Natural killer cell (primary cell): ENCODE measurements at regions not wholly inside any gene's neighbourhood (a gene's known extent, or its start where the extent isn't known, plus 50 kb on each side); places are given as distances from the start of the nearest gene placed in this dataset.

ENCODE experiments used
- ATAC-seq, 3 donors: fragments of 150-1000 bp in 2 of 3; fragments of 200-7000 bp in 1 of 3; cut with Tn5 transposase; 1 replicate in 1 of 3; 2 replicates in 2 of 3; pipeline ENCODE4 v1.10.0; 2021; ENCODE audit warnings: mild to moderate bottlenecking in 2 of 3, moderate library complexity in 2 of 3
- DNase-seq, 2 donors: peaks; one replicate each; pipeline versions ENCODE4 v3.0.0 to v3.0.0-alpha.2; 2013 to 2021; ENCODE audit warnings: mixed read lengths in 1 of 2
- H3K27ac ChIP-seq: one replicate; pipeline ENCODE4 v1.5.1; 2013; ENCODE audit warnings: mild to moderate bottlenecking, low read length
- H3K27me3 ChIP-seq: one replicate; pipeline ENCODE4 v1.6.1; 2013; ENCODE audit warnings: low read length; ENCODE audit not compliant: control insufficient read depth, insufficient read depth
- H3K36me3 ChIP-seq: one replicate; pipeline ENCODE4 v1.6.1; 2013; ENCODE audit warnings: low read length; ENCODE audit not compliant: control insufficient read depth, insufficient read depth
- H3K4me1 ChIP-seq: one replicate; pipeline ENCODE4 v1.6.1; 2013; ENCODE audit warnings: low read length; ENCODE audit not compliant: control insufficient read depth, insufficient read depth
- H3K4me3 ChIP-seq: one replicate; pipeline ENCODE4 v1.5.1; 2013; ENCODE audit warnings: low read length
- H3K9me3 ChIP-seq: one replicate; pipeline ENCODE4 v1.6.1; 2013; ENCODE audit warnings: low read length; ENCODE audit not compliant: control insufficient read depth, insufficient read depth
- H3K27ac Mint-ChIP-seq, 2 donors: one replicate each; pipeline ENCODE4 v1.8.0; 2022; ENCODE audit warnings: mild to moderate bottlenecking in 2 of 2, mixed read lengths in 2 of 2, moderate library complexity in 1 of 2
- H3K27me3 Mint-ChIP-seq, 2 donors: one replicate each; pipeline ENCODE4 v1.8.0; 2022; ENCODE audit warnings: low read depth in 2 of 2, mixed read lengths in 2 of 2
- H3K36me3 Mint-ChIP-seq: one replicate; pipeline ENCODE4 v1.8.0; 2022; ENCODE audit warnings: mixed read lengths
- H3K4me1 Mint-ChIP-seq, 2 donors: one replicate each; pipeline ENCODE4 v1.8.0; 2022; ENCODE audit warnings: mixed read lengths in 2 of 2
- H3K4me3 Mint-ChIP-seq: one replicate; pipeline ENCODE4 v1.8.0; 2022; ENCODE audit warnings: mild to moderate bottlenecking, moderate library complexity, mixed read lengths
- H3K9me3 Mint-ChIP-seq, 2 donors: one replicate each; pipeline ENCODE4 v1.8.0; 2022; ENCODE audit warnings: mixed read lengths in 2 of 2
- CTCF ChIP-seq: fragments of 200-600 bp; IDR thresholded peaks from one replicate; pipeline ENCODE4 v1.8.0; 2022; ENCODE audit warnings: antibody characterized with exemption
- WGBS: methylation state at CpG from one replicate; pipeline ENCODE4 v1.1.7; 2013; ENCODE audit warnings: missing lambda C conversion rate; ENCODE audit not compliant: insufficient coverage; 5-methylcytosine and 5-hydroxymethylcytosine counted together
- intact Hi-C: fragments of 100-400 bp; cut with micrococcal nuclease; formaldehyde crosslinking; loops from one replicate; pipeline ENCODE4 v1.14.2; 2022

- no peak overlapping the region for H3K4me3 ChIP-seq
- H3K27me3 ChIP-seq: no peaks in the 10 kb centered on the region
- H3K36me3 ChIP-seq: no peaks in the 10 kb centered on the region
- intact Hi-C loops: no loop called here
- Mint-ChIP-seq H3K27me3 (peaks cover 11 to 53% of the 10 kb centered on the region in 2 donors), H3K36me3 (peaks cover 8% of the 10 kb centered on the region), H3K27ac (no peak overlapping the region), H3K4me1 (no peaks in the 10 kb centered on the region), H3K9me3 (no peaks in the 10 kb centered on the region), H3K4me3 (no peak overlapping the region)
- TF ChIP-seq CTCF: no peak
- no peaks in the 10 kb centered on the region for H3K4me1 ChIP-seq
- no peak overlapping the region for H3K27ac ChIP-seq
- WGBS: 87% methylated on average over 3 of the region's 3 CpGs
- H3K9me3 ChIP-seq: no peaks in the 10 kb centered on the region
- no peak for ATAC-seq
- no peak for DNase-seq
Measured at GRCh38 chr6:1510239-1510638, 99.5 kb upstream of the FOXC1 start.

- H3K36me3 Mint-ChIP-seq: peaks cover 8% of the 10 kb centered on the region
- intact Hi-C loops: no loop called here
- 90% methylated on average over 3 of the region's 3 CpGs for WGBS
- TF ChIP-seq CTCF: no peak
- no peak overlapping the region for H3K27ac ChIP-seq
- H3K9me3 Mint-ChIP-seq: no peaks in the 10 kb centered on the region
- no peaks in the 10 kb centered on the region for H3K9me3 ChIP-seq
- DNase-seq: no peak
- peaks cover 3 to 37% of the 10 kb centered on the region in 2 donors for H3K27me3 Mint-ChIP-seq
- H3K4me1 Mint-ChIP-seq: peaks cover 6% of the 10 kb centered on the region in 2 donors
- no peak for ATAC-seq
- no peak overlapping the region for H3K4me3 ChIP-seq
- no peak overlapping the region for H3K4me3 Mint-ChIP-seq
- H3K4me1 ChIP-seq: no peaks in the 10 kb centered on the region
- H3K27me3 ChIP-seq: no peaks in the 10 kb centered on the region
- no peak overlapping the region for H3K27ac Mint-ChIP-seq
- H3K36me3 ChIP-seq: no peaks in the 10 kb centered on the region
Measured at GRCh38 chr6:1513215-1513780, 96.4 kb upstream of the FOXC1 start.

- ATAC-seq (no peak), DNase-seq (no peak)
- H3K27ac ChIP-seq: no peak overlapping the region
- Mint-ChIP-seq H3K4me3 (no peak overlapping the region), H3K27me3 (peaks cover 3 to 29% of the 10 kb centered on the region in 2 donors), H3K36me3 (peaks cover 8% of the 10 kb centered on the region), H3K9me3 (no peaks in the 10 kb centered on the region), H3K27ac (no peak overlapping the region), H3K4me1 (peaks cover 6% of the 10 kb centered on the region in 2 donors)
- H3K4me1 ChIP-seq: no peaks in the 10 kb centered on the region
- no peaks in the 10 kb centered on the region for H3K9me3 ChIP-seq
- no peaks in the 10 kb centered on the region for H3K27me3 ChIP-seq
- no peak overlapping the region for H3K4me3 ChIP-seq
- intact Hi-C loops: no loop called here
- TF ChIP-seq CTCF: no peak
- 84% methylated on average over 3 of the region's 3 CpGs for WGBS
- H3K36me3 ChIP-seq: no peaks in the 10 kb centered on the region
Measured at GRCh38 chr6:1514078-1514477, 95.6 kb upstream of the FOXC1 start.

- H3K27ac Mint-ChIP-seq: no peak overlapping the region
- WGBS: 88% methylated on average over 31 of the region's 31 CpGs
- H3K9me3 Mint-ChIP-seq: peaks cover 0 to 2% of the 10 kb centered on the region in 2 donors
Measured at GRCh38 chr6:1515280-1515679, 94.4 kb upstream of the FOXC1 start.

More at GRCh38 chr6:1515280-1515679, 94.4 kb upstream of the FOXC1 start:
- no peaks in the 10 kb centered on the region for H3K4me1 ChIP-seq
- ATAC-seq (no peak), DNase-seq (no peak)
- no peak overlapping the region for H3K4me3 ChIP-seq
- no peaks in the 10 kb centered on the region for H3K36me3 ChIP-seq
- Mint-ChIP-seq H3K4me1 (peaks cover 6% of the 10 kb centered on the region in 2 donors), H3K36me3 (no peaks in the 10 kb centered on the region), H3K4me3 (no peak overlapping the region), H3K27me3 (peaks cover 3 to 19% of the 10 kb centered on the region in 2 donors)
- no peaks in the 10 kb centered on the region for H3K27me3 ChIP-seq
- intact Hi-C loops: no loop called here
- H3K9me3 ChIP-seq: no peaks in the 10 kb centered on the region
- H3K27ac ChIP-seq: no peak overlapping the region
- no peak for TF ChIP-seq CTCF
